ENCODE measurements at regions not wholly inside any gene's neighbourhood (a gene's known extent, or its start where the extent isn't known, plus 50 kb on each side); places are given as distances from the start of the nearest gene placed in this dataset.

DNA sequence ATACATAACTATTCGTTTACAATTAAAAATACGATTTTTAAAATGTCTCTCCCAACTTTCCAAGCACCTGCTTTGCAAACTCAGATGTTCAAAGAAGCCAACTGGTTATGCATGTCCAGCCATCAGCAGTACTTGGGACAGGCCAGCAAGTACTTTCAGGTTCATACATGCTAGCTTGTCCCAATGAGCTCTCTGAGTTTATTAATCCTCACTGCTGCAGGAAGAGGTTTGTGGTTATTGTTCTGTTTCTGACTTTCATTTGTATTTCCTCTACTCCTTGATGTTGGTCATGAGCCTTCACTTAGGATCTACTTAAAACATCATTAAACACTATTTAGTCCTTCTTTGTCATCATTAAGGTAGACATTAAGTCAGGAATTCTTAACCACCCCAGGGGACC lies 374.1 kb downstream of the LRATD1 start:
- H3K36me3 ChIP-seq: no peaks in the 10 kb centered on the region
- H3K9ac ChIP-seq: no peak overlapping the region
- H3K4me1 ChIP-seq: peaks cover 0 to 9% (median 3%) of the 10 kb centered on the region in 10 experiments; a peak in 10 of 20 replicates
- no peak overlapping the region for H3K4me3 ChIP-seq
- H3K27me3 ChIP-seq: no peaks in the 10 kb centered on the region
- no peaks in the 10 kb centered on the region for H4K20me1 ChIP-seq
- H3K4me2 ChIP-seq: peak overlapping the region in 4 of 11 experiments; percentile 11 to 30 (median 15); a peak in 5 of 22 replicates
- no peak for TF ChIP-seq Cebpa-rat (IDR thresholded peaks at IDR 0.05)
- H3K27ac ChIP-seq: no peak overlapping the region
- H3K9me3 ChIP-seq (replicated peaks in 1 of 11): peaks cover 4 to 9% (median 6%) of the 10 kb centered on the region in 11 experiments; a peak in 19 of 22 replicates

DNA sequence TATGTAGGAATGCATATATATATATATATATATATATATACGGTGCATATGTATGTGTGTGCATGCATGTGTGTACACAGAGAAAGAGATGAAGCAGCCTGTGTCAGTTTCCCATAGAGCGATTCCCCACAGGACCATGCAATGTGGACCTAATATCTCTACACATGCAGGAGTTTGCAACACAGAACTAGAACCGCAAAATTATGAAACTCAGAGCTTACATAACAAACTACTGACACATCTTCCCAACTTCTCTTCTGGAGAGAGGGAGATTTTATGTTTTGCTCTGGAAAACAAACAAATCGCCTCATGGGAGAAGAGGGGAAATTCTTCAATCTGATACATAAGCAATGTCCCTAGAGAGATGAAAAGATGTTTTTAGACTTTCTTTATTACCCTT lies 377.2 kb downstream of the LRATD1 start:
- Histone ChIP-seq H3K27me3 (no peaks in the 10 kb centered on the region), H3K27ac (no peak overlapping the region), H3K36me3 (no peaks in the 10 kb centered on the region), H3K9ac (no peak overlapping the region), H4K20me1 (no peaks in the 10 kb centered on the region), H3K4me2 (no peak overlapping the region), H3K9me3 (replicated peaks in 1 of 11) (peaks cover 13 to 22% (median 19%) of the 10 kb centered on the region in 11 experiments; a peak in 21 of 22 replicates), H3K4me1 (peaks cover 0 to 15% (median 6%) of the 10 kb centered on the region in 10 experiments; a peak in 10 of 20 replicates), H3K4me3 (no peak overlapping the region)
- no peak for TF ChIP-seq Cebpa-rat (IDR thresholded peaks at IDR 0.05)

DNA sequence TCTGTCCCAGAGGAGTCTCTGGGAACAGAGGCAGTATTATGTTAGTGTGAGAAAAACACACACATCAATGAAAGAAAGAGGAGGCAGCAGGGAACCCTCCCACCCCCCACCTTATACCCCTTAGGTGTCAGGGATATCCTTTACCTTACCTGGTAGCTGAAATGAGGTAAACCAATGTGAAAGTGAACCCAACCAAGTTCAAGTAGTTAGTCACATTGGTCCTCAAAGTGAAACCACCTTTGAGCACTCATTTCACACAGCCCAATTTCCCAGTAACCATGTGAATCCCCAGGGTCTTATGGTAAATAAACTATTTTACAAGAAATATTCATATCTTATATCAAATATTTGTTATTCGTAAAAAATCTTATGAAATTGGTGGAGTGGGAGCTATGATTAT lies 377.8 kb downstream of the LRATD1 start:
- peaks cover 0 to 15% (median 6%) of the 10 kb centered on the region in 10 experiments; a peak in 10 of 20 replicates for H3K4me1 ChIP-seq
- no peak overlapping the region for H3K4me2 ChIP-seq
- no peaks in the 10 kb centered on the region for H3K36me3 ChIP-seq
- H3K4me3 ChIP-seq: no peak overlapping the region
- no peaks in the 10 kb centered on the region for H4K20me1 ChIP-seq
- H3K27ac ChIP-seq: no peak overlapping the region
- H3K9ac ChIP-seq: no peak overlapping the region
- H3K27me3 ChIP-seq: no peaks in the 10 kb centered on the region
- no peak for TF ChIP-seq Cebpa-rat (IDR thresholded peaks at IDR 0.05)
- H3K9me3 ChIP-seq (replicated peaks in 1 of 11): peaks cover 13 to 23% (median 19%) of the 10 kb centered on the region in 11 experiments; a peak in 21 of 22 replicates

DNA sequence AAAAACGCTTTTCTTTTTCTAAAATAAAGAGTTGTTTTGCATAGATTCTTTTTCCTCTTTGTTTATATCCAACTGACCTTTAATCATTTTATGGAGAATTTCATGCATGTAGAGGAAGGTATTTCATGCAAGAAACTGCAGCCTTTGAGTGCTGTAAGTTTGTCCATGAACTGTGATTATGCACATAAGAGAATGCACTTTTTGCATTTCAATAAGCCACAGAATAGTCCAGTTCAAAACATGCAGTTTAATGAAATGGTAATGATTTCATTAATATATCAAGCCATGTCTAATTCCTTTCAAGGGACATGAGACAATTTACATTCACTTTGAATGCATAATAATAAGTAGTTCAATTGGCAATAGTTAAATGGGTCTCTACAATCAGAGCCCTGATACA lies 386.3 kb downstream of the LRATD1 start:
- H3K9ac ChIP-seq: no peak overlapping the region
- peaks cover 0 to 3% (median 0%) of the 10 kb centered on the region in 11 experiments; a peak in 1 of 22 replicates for H3K9me3 ChIP-seq (replicated peaks in 1 of 11)
- no peak overlapping the region for H3K27ac ChIP-seq
- H3K4me1 ChIP-seq: peaks cover 0 to 1% (median 0%) of the 10 kb centered on the region in 10 experiments; a peak in 3 of 20 replicates
- no peaks in the 10 kb centered on the region for H3K36me3 ChIP-seq
- H3K4me3 ChIP-seq: no peak overlapping the region
- TF ChIP-seq Cebpa-rat (IDR thresholded peaks at IDR 0.05): no peak
- no peak overlapping the region for H3K4me2 ChIP-seq
- no peaks in the 10 kb centered on the region for H4K20me1 ChIP-seq
- H3K27me3 ChIP-seq: no peaks in the 10 kb centered on the region

DNA sequence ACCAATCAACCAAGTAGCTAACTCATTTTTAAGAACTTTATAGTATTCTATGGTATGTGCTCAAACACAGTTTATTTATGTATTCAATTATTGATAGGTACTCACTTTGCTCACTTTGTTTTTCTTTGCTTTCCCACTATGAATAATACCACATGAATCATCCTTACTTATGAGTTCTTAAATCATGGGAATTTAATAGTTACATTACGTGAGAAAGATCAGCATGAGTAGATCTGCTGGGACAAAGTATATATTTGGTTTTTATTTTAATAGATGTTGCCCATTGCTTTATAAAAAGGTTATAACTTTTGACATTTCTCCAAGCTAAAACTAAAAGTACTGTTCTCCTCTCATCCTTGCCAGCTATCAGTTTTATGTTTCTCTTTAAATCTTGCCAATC lies 390.7 kb downstream of the LRATD1 start:
- Histone ChIP-seq H3K27me3 (no peaks in the 10 kb centered on the region), H4K20me1 (no peaks in the 10 kb centered on the region), H3K9ac (no peak overlapping the region), H3K36me3 (no peaks in the 10 kb centered on the region), H3K9me3 (replicated peaks in 1 of 11) (no peaks in the 10 kb centered on the region), H3K4me2 (no peak overlapping the region), H3K27ac (no peak overlapping the region), H3K4me1 (no peaks in the 10 kb centered on the region), H3K4me3 (no peak overlapping the region)
- TF ChIP-seq Cebpa-rat (IDR thresholded peaks at IDR 0.05): no peak

DNA sequence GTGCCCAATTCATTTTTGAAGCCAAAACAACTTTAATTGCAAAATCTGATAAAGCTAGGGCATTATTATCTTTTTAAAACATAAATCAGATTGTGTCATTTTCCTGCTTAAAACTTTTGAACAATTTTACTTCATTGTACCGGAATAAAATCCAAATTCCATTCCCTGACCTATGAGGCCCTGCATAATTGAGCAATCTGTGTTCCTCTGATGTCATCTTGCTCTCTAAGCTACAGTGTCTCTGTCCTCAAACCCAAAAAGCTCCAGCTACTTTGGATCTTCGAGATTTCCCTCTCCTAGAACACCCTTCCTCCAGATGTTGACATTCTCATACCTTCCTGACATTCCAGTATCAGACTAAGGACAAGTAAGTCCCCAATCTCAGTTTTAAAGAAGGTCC lies 395.9 kb downstream of the LRATD1 start:
- no peaks in the 10 kb centered on the region for H3K36me3 ChIP-seq
- no peak overlapping the region for H3K27ac ChIP-seq
- no peak overlapping the region for H3K4me2 ChIP-seq
- no peak for TF ChIP-seq Cebpa-rat (IDR thresholded peaks at IDR 0.05)
- no peak overlapping the region for H3K9ac ChIP-seq
- H3K4me3 ChIP-seq: no peak overlapping the region
- H4K20me1 ChIP-seq: no peaks in the 10 kb centered on the region
- H3K27me3 ChIP-seq: no peaks in the 10 kb centered on the region
- H3K9me3 ChIP-seq (replicated peaks in 1 of 11): no peaks in the 10 kb centered on the region
- no peaks in the 10 kb centered on the region; a peak in 1 of 20 replicates for H3K4me1 ChIP-seq

DNA sequence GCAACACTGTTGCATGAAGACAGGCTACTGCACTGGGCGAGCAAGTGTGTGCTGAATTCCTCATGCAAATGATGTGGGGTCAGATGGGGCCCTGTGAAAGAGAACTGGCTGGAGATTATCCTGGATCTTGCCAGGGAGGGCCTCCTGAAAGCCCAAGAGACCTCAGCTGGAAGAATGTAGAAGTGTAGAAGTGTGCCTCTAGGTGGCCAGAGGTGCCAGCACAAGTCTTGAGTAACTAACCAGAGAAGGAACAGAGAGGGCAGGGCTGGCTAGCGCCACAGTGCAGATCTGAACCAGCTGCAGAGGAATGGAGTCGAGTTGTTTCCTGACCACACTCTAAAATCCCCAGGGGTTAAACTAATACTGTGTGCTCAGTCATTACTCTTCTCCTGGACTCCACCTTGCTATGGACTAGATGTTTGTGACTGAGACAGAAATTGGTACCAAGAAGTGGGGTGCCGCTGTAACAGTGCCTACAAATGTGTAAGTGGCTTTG lies 399.3 kb downstream of the LRATD1 start:
- H3K4me2 ChIP-seq: no peak overlapping the region
- H3K9me3 ChIP-seq (replicated peaks in 1 of 11): no peaks in the 10 kb centered on the region
- H3K9ac ChIP-seq: no peak overlapping the region
- H3K36me3 ChIP-seq: no peaks in the 10 kb centered on the region
- no peak for TF ChIP-seq Cebpa-rat (IDR thresholded peaks at IDR 0.05)
- no peak overlapping the region for H3K27ac ChIP-seq
- H3K27me3 ChIP-seq: no peaks in the 10 kb centered on the region
- no peak overlapping the region for H3K4me3 ChIP-seq
- H4K20me1 ChIP-seq: no peaks in the 10 kb centered on the region
- no peaks in the 10 kb centered on the region; a peak in 1 of 20 replicates for H3K4me1 ChIP-seq

DNA sequence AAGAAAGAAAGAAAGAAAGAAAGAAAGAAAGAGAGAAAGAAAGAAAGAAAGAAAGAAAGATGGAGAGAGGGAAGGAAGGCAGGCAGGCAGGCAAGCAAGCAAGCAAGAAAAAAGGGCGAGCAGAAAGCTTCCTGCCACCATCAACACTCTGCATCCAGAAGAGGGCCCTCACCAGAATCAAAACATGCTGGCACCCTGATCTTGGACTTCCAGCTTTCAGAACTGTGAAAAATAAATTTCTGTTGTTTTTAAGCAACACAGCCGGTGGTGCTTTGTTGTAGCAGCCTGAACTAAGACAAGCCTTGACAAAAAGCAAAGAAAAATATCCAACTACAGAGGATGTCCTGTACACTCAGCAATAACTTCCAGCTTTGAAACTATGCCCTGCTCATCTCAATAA lies 401.7 kb downstream of the LRATD1 start:
- Histone ChIP-seq H3K9me3 (replicated peaks in 1 of 11) (no peaks in the 10 kb centered on the region), H3K36me3 (no peaks in the 10 kb centered on the region), H3K4me3 (no peak overlapping the region), H4K20me1 (no peaks in the 10 kb centered on the region), H3K4me1 (peaks cover 0 to 8% (median 0%) of the 10 kb centered on the region in 10 experiments; a peak in 4 of 20 replicates), H3K27me3 (no peaks in the 10 kb centered on the region), H3K27ac (no peak overlapping the region), H3K4me2 (no peak overlapping the region), H3K9ac (no peak overlapping the region)
- no peak for TF ChIP-seq Cebpa-rat (IDR thresholded peaks at IDR 0.05)

DNA sequence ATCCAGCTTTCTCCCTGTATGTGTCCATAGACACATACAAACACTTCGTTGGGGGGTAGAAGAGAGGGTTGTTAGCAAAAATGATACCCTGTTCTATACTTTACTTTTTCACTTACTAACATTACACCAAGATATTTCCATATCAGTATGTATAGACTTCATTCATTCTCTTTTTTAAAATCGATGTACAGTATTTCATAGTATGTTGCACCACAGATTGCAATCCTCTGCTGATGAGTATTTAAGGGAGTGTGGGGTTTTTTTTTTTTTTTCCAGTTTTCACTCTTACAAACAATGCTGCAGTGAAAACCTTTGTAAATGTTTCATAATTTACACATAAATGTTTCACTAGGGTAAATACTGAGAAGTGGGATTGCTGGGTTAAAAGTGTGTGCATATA lies 402.3 kb downstream of the LRATD1 start:
- no peak overlapping the region for H3K4me3 ChIP-seq
- no peaks in the 10 kb centered on the region for H4K20me1 ChIP-seq

More for the DNA sequence above, 402.3 kb downstream of the LRATD1 start:
- Histone ChIP-seq H3K9ac (no peak overlapping the region), H3K36me3 (no peaks in the 10 kb centered on the region), H3K27ac (no peak overlapping the region), H3K4me2 (no peak overlapping the region), H3K9me3 (replicated peaks in 1 of 11) (no peaks in the 10 kb centered on the region), H3K4me1 (peaks cover 0 to 8% (median 0%) of the 10 kb centered on the region in 10 experiments; a peak in 4 of 20 replicates), H3K27me3 (no peaks in the 10 kb centered on the region)
- TF ChIP-seq Cebpa-rat (IDR thresholded peaks at IDR 0.05): no peak
